ENCODE measurements at regions not wholly inside any gene's neighbourhood (a gene's known extent, or its start where the extent isn't known, plus 50 kb on each side); places are given as distances from the start of the nearest gene placed in this dataset.
"Not testable (repeated sequence)": the region's sequence is repeated elsewhere in the genome, so short reads cannot be mapped to it uniquely, and the experiment has no call there.

GRCh38 chr14:61160798-61161197, 120.3 kb downstream of the TMEM30B start:
- no peak for DNase-seq (ENCODE audit: low spot score)

DNA sequence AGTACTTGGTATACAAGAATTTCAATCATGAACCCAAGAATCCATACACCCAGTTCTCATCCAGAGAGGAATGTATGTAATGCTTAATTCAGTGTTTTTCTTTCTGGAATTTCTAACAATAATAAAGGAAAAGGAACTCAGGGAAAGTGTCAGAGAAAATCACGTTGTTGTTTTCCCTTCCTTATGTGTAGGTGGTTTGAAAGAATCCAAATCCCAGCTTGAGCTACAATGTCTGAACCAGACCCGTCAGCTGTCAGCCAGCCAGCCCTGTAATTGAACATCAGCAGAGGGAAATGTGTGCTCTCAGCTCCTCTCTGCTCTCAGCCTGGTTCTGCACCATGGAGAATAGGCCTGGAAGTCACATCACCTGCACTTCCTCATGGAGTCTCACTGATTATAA, 126.5 kb downstream of the TMEM30B start:
- no peak for DNase-seq (ENCODE audit: low spot score)

- DNase-seq (ENCODE audit: low spot score) = no peak
Observed at GRCh38 chr14:61153914-61154545, 127.1 kb downstream of the TMEM30B start.

GRCh38 chr14:61153431-61153830, 127.7 kb downstream of the TMEM30B start:
- DNase-seq (ENCODE audit: low spot score) = no peak

DNA sequence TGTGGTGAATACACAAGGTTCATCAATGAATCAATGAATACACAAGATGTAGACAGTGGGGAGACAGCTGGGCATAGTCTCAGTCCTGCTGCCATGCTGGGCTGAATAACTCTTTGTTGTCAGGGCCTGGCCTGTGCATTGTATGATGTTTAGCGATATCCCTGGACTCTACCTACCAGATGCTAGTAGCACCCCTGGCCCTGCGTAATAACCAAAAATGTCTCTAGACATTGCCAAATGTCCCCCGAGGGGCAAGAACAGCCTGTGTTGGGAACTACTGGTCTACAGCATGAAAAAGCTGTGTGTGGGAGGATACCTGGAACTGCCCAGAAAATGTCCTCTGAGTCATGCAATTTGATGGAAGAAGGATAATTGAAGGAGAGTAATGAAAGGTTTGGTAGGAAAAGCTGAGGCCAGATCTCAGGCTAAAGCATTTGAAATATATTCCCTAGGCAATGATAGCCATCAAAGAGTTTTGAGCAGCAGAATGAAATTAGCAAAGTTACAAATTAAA, 128.2 kb downstream of the TMEM30B start:
- no peak for DNase-seq (ENCODE audit: low spot score)

- DNase-seq (ENCODE audit: low spot score) = no peak
Observed at GRCh38 chr14:61151251-61151650, 129.9 kb downstream of the TMEM30B start.

DNA sequence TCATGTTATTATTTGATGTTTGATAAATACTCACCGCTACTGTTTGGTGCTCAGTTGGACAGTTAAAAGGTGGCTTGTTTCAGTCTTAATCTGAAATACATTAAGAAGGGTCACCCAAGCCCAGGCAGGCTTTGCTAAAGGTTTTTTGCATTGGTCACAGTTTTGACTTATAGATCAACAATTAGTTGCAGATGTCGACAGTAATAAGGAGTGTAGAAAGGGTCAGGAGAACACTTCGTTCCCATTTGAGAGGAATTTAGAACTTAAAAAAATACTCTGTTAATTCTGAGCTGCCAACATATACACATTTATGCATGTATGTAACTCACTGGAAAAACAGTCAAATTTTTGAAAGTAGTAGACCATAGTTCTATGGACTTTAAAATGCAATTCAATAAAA, 130.3 kb downstream of the TMEM30B start:
- no peak for DNase-seq (ENCODE audit: low spot score)

DNA sequence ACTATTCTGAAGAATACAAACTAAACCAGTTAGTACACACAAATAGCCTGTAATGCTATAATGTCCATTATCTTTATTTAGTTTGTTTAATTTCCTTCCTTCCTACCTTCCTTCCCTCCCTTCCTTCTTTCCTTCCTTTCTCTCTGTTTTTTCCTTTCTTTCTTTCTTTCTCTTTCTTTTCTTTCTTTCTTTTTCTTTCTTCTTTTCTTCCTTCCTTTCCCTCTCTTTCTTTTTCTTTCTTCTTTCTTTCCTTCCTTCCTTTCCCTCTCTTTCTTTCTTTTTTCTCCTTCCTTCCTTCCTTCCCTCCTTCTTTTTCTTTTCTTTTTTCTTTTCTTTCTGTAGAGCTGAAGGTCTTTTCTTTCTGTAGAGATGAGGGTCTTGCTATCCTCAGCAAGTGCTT, 131.2 kb downstream of the TMEM30B start:
- DNase-seq (ENCODE audit: low spot score) = no peak

- DNase-seq (ENCODE audit: low spot score) = no peak
Observed at GRCh38 chr14:61148742-61149350, 132.3 kb downstream of the TMEM30B start.

DNA sequence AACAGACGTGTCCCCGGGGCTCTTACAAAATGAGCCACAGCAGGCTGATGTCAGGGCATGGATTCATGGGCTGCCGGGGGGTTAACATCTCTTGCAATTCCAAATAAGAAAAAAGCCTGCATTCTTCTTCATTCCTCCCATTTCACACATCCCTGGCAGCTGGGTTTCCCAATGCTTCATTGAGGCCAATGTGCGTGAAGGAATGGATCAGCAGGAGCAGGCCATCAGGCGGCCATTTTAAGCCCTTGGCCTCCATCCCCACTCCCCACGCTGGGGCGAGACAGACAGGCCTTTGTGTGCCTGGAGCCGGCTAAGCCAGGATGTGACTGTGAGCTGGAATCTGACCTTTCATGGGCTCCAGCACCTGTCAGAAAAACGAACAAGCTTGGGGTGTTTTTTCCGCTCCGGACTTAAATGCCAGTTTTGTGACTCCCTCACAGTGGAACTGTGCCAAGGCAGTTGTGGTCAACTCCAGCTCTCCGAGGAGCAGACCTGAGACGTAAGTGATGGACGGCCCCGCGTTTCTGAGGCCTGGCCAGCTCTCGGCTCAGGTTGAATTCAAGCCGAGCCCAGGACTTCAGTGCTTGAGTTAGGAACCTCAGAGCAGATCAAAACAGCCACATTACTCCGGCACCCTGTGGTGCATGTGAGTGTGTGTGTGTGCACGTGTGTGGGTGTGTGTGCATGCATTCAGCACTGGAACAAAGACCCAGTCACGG, 133.1 kb downstream of the TMEM30B start:
- no peak for DNase-seq (ENCODE audit: low spot score)

DNA sequence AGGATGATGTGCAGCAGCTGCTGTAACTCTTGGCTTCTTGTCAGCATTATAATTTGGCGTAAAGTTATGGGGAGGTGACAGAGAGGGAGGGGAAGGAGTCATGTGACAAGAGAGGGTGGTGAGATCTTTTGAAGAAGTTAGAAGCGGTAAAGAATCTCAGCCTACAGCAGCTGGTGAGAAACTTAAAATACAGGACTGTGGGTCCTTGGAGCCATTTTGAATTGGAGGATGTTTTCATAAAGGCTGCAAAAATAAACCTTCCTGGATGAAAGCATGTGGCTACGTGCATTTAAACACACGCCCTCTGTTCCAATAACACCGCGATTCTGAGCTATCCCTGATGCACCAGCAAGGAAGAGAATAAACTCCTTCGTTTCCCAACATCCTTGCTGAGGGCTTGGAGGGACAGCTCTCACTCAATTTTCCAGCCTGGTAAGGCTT, 133.7 kb downstream of the TMEM30B start:
- DNase-seq (ENCODE audit: low spot score) = no peak

DNA sequence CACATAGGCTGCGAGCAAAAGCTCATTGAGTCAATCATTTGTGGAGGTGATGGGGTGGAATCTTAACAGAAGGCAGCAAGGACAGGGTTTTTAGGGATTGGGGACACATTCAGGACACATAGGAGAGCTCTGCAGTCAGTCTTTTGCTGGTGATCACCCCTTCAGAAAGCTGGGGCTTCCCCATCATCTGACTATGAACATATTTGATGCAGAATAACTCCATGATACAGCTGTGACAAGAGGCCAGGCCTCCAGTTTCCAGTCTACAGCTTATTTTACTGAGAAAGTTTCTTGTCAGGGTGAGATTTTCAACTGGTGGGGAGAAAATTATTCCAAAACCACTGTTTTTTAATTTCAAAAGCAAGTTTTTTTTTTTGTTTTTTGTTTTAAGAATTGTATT, 134.2 kb downstream of the TMEM30B start:
- DNase-seq (ENCODE audit: low spot score) = no peak

DNA sequence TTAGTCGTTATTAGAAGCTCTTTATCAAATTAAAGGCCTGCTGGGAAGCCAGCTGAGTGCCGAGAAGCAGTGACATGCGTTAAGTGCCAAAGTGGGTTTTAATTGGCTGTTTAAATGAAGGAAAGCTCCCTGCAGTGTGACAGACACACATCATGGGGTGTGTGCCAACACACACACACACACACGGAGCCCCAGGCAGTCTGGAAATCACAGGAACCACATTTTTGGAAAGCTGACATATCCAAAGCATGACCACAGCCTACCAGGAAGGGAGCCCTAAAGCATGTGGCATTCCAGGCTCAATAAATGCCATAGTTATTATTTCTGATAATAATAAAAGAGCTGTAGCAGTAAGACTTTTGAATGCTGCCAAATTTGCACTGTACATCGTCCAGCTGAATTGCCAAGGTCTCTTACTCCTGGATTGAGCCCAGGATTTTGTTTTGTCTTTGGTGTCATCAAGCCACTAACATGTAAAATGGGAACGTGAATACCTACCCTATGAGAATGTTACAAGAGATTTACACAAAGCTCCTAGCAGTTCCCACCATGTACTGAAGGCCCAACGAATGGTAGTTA, 135.1 kb downstream of the TMEM30B start:
- DNase-seq (ENCODE audit: low spot score) = no peak

GRCh38 chr14:61145034-61145902, 135.9 kb downstream of the TMEM30B start:
- DNase-seq (ENCODE audit: low spot score) = no peak

DNA sequence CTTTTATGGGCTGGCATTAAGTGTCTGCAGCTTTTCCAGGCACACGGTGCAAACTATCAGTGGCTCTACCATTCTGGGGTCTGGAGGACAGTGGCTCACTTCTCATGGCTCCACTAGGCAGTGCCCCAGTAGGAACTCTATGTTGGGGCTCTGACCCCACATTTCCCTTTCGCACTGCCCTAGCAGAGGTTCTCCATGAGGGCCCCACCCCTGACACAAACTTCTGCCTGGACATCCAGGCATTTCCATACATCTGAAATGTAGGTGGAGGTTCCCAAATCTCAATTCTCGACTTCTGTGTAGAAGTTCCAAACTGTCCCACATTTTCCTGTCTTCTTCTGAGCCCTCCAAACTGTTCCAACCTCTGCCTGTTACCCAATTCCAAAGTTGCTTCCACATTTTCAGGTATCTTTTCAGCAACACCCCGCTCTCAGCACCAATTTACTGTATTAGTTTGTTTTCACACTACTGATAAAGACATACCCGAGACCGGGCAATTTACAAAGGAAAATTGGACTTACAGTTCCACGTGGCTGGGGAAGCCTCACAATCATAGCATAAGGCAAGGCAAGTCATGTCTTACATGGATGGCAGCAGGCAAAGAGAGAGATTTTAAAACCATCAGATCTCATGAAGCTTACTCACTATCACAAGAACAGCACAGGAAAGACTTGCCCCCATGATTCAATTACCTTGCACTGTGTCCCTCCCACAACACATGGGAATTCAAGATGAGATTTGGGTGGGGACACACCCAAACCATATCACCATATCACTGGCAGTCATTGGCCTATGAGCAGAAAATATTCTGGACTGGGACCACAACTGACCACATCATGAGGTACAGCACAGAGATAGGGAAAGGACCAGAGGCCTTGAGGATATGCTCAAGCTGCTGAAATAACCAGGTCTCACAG, 136.8 kb downstream of the TMEM30B start:
- DNase-seq (ENCODE audit: low spot score) = not testable (repeated sequence)

GRCh38 chr14:61140872-61141271, 140.3 kb downstream of the TMEM30B start:
- no peak for DNase-seq (ENCODE audit: low spot score)

DNA sequence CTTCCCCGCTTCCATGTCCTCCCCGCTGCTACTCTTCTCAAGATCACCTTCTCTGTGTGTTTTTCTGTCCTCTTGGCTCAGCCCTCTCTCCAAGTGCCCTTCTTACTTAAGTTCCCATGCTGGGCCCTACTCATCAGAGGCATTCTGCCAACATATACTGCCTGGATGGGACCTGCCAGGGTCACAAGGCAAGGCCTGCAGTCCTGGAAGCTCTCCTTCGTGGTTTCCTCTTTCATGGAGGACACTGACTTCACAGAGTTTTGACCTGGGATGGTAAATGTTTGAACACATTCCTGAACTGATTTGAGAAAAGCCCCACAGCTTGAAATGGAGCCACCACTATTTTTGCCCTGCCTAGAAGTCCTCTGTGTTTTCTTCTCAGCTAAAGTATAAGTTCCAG, 140.9 kb downstream of the TMEM30B start:
- DNase-seq (ENCODE audit: low spot score) = no peak

GRCh38 chr14:61139006-61139599, 142.0 kb downstream of the TMEM30B start:
- no peak for DNase-seq (ENCODE audit: low spot score)

DNA sequence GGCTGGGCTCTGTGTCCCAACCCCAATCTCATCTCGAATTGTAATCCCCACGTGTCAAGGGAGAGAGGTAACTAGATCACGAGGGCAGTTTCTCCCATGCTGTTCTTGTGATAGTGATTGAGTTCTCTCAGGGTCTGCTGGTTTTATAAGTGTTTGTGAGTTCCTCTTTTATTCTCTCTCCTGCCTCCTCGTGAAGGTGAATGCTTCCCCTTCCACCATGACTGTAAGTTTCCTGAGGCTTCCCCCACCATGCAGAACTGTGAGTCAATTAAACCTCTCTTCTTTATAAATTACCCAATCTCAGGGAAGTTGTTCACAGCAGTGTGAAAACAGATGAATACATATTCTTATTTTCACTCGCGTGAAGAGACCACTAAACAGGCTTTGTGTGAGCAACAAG, 148.2 kb downstream of the TMEM30B start:
- no peak for DNase-seq (ENCODE audit: low spot score)

DNA sequence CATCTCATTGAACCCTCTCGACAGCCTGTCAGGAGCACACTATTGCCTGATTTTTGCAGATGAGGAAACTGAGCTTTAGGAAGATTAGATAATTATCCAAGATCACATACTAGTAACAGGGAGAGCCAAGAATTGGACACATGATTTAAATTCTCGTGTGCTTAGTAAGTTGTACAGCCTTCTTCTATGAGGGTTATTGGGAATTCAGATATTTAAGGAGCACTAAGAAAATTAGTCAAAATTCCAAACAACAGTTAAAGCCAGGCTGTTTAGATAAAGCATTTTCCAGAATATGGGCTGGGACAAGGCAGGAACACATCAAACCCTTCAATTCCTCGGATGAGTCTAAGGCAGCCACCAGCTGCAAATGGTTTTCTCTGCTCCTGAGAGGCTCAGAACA, 148.8 kb downstream of the TMEM30B start:
- DNase-seq (ENCODE audit: low spot score) = no peak

Measured in D341Med (cell line).